BE2C (cell line): ENCODE measurements at regions not wholly inside any gene's neighbourhood (a gene's known extent, or its start where the extent isn't known, plus 50 kb on each side); places are given as distances from the start of the nearest gene placed in this dataset.

ENCODE experiments used
- DNase-seq: peaks from one replicate; pipeline ENCODE4 v3.0.0-alpha.2; 2020
- H3K27me3 ChIP-seq: fragments of 250-450 bp; sonication (Bioruptor Pico); 2 replicates; pipeline ENCODE4 v1.5.1; 2020; ENCODE audit warnings: mild to moderate bottlenecking
- H3K36me3 ChIP-seq: fragments of 250-450 bp; sonication (Bioruptor Pico); 2 replicates; pipeline ENCODE4 v1.5.1; 2020; ENCODE audit warnings: mild to moderate bottlenecking
- H3K4me1 ChIP-seq: fragments of 250-450 bp; sonication (Bioruptor Pico); 2 replicates; pipeline ENCODE4 v1.5.1; 2020
- H3K4me3 ChIP-seq: 2 replicates; pipeline ENCODE4 v1.5.1; 2011; ENCODE audit warnings: low read depth, low read length
- H3K9me3 ChIP-seq: fragments of 250-450 bp; sonication (Bioruptor Pico); 2 replicates; pipeline ENCODE4 v1.5.1; 2020
- CTCF ChIP-seq: IDR thresholded peaks from 2 replicates; pipeline ENCODE4 v1.5.1; 2012; ENCODE audit warnings: mild to moderate bottlenecking, low read depth, low read length

- Histone ChIP-seq H3K9me3 (no peaks in the 10 kb centered on the region), H3K27me3 (no peaks in the 10 kb centered on the region), H3K36me3 (no peaks in the 10 kb centered on the region), H3K4me3 (no peak overlapping the region), H3K4me1 (no peaks in the 10 kb centered on the region)
- TF ChIP-seq CTCF = no peak
- DNase-seq = no peak
Observed at GRCh38 chr13:40472427-40473220, 193.8 kb downstream of the FOXO1 start.

- H3K4me3 ChIP-seq = no peak overlapping the region
- DNase-seq = no peak
- no peaks in the 10 kb centered on the region for H3K4me1 ChIP-seq
- no peaks in the 10 kb centered on the region for H3K27me3 ChIP-seq
- H3K9me3 ChIP-seq = no peaks in the 10 kb centered on the region
- TF ChIP-seq CTCF = no peak
- no peaks in the 10 kb centered on the region for H3K36me3 ChIP-seq
Observed at GRCh38 chr13:40475617-40476016, 190.8 kb downstream of the FOXO1 start.

GRCh38 chr13:40476175-40476958, 190.1 kb downstream of the FOXO1 start:
- Histone ChIP-seq H3K9me3 (no peaks in the 10 kb centered on the region), H3K27me3 (no peaks in the 10 kb centered on the region), H3K4me3 (no peak overlapping the region), H3K4me1 (no peaks in the 10 kb centered on the region), H3K36me3 (no peaks in the 10 kb centered on the region)
- no peak for TF ChIP-seq CTCF
- DNase-seq = no peak

GRCh38 chr13:40477623-40478608, 188.5 kb downstream of the FOXO1 start:
- Histone ChIP-seq H3K4me1 (no peaks in the 10 kb centered on the region), H3K27me3 (no peaks in the 10 kb centered on the region), H3K4me3 (no peak overlapping the region), H3K36me3 (no peaks in the 10 kb centered on the region), H3K9me3 (no peaks in the 10 kb centered on the region)
- no peak for TF ChIP-seq CTCF
- DNase-seq = no peak

- Histone ChIP-seq H3K27me3 (no peaks in the 10 kb centered on the region), H3K9me3 (no peaks in the 10 kb centered on the region), H3K36me3 (no peaks in the 10 kb centered on the region), H3K4me1 (no peaks in the 10 kb centered on the region), H3K4me3 (no peak overlapping the region)
- no peak for DNase-seq
- no peak for TF ChIP-seq CTCF
Observed at GRCh38 chr13:40478775-40479174, 187.7 kb downstream of the FOXO1 start.
